GM12874 (cell line): ENCODE measurements at regions not wholly inside any gene's neighbourhood (a gene's known extent, or its start where the extent isn't known, plus 50 kb on each side); places are given as distances from the start of the nearest gene placed in this dataset.

Experiments
- TF ChIP-seq, protein P1 (sequence below): IDR thresholded peaks from 2 replicates; pipeline ENCODE4 v1.5.1; 2011; ENCODE audit warnings: low read depth, mild to moderate bottlenecking, control low read depth, low read length, moderate library complexity; ENCODE audit not compliant: insufficient read depth

DNA sequence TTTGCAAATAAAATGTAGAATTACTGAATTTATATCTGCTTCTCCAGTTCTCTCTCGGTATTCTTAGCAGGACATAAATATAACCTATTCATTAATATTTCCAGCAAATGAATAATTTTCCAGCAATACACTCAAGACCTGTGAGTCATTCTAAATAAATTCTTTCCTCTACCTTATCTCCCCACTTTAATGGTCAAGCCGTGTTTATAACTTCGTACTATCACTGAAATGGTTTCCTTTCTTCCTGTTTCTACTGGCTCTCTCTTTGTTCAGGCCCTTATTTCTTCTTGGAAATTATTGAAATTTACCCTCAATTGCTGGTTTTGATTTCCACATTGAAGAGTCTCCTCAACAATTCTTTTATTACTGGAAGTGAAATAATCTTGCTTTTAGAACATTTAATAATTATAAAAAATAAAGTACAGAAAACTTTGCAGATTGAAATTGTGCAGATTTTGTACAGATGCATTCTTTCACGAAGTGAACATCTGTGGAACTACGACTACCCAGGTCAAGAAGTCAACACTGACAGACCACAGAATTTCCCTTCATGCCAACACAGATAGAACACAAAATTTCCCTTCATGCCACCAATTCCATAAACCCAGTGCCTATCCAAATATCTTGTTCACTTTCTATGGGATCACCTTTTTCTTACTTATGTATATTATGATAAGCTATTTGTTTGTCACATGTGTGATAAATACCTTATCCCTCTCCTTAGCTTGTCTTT, 205.7 kb downstream of the FAT4 start:
- TF ChIP-seq, protein P1, sequence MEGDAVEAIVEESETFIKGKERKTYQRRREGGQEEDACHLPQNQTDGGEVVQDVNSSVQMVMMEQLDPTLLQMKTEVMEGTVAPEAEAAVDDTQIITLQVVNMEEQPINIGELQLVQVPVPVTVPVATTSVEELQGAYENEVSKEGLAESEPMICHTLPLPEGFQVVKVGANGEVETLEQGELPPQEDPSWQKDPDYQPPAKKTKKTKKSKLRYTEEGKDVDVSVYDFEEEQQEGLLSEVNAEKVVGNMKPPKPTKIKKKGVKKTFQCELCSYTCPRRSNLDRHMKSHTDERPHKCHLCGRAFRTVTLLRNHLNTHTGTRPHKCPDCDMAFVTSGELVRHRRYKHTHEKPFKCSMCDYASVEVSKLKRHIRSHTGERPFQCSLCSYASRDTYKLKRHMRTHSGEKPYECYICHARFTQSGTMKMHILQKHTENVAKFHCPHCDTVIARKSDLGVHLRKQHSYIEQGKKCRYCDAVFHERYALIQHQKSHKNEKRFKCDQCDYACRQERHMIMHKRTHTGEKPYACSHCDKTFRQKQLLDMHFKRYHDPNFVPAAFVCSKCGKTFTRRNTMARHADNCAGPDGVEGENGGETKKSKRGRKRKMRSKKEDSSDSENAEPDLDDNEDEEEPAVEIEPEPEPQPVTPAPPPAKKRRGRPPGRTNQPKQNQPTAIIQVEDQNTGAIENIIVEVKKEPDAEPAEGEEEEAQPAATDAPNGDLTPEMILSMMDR = no peak

DNA sequence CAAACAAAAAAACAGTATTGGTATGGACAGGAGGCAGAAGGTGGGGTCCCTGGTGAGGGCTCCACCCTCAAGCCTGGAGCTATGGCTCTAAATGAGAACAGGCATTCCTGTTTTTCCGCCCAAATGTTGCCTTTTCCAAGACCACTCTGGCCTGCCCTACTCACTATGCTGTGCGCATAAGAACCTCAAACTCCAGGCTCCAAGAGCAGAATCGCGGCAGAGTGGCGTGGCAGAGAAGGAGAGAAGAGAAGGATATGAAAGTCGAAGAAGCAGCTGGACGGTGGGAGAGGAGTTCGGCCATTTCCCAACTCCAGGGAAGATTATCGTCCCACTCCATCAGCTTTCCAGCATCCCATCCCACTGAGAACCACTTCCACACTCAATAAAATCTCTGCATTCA, 207.8 kb downstream of the FAT4 start:
- TF ChIP-seq, protein P1 = no peak

GRCh38 chr4:125522992-125523391, 208.2 kb downstream of the FAT4 start:
- TF ChIP-seq, protein P1 = no peak

DNA sequence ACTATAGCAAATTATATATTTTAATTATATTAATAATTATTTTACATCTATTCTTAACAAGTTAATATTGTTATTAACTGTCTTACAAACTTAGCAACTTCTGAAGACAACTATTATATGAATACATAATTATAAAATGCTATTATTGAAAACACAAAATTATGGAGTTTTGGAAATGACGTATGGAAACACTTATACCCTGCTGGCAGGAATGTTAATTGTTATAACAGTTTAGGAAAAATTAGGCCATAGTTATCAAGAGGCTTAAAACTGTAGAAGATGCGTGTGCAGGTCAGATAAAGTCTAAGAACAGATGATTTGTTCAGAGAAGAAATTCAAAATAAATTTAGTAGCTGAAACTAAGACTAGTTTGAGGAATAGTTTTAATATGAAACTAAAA, 211.7 kb downstream of the FAT4 start:
- TF ChIP-seq, protein P1 = no peak

- TF ChIP-seq, protein P1 = no peak
Observed at GRCh38 chr4:125527681-125528080, 212.9 kb downstream of the FAT4 start.

GRCh38 chr4:125529071-125529470, 214.3 kb downstream of the FAT4 start:
- TF ChIP-seq, protein P1 = no peak

DNA sequence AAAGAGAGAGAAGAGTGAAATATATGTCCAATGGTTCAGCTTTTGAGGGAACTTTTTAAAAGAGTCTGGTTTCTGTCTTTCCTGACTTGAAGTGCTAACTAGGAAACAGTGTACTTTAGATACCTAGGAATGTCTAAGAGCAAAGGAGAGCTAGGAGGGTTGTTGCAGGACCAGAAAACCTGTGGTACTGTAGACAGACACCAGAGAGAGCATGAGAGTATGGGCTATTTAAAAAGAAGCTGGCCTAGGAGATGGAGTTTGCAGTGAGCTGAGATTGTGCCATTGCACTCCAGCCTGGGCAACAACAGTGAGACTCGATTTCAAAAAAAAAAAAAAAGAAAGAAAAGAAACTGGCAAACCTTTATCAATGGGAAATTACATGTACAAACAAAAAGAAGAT, 223.9 kb downstream of the FAT4 start:
- TF ChIP-seq, protein P1 = no peak
